IMR-90 (cell line): ENCODE measurements at regions not wholly inside any gene's neighbourhood (a gene's known extent, or its start where the extent isn't known, plus 50 kb on each side); places are given as distances from the start of the nearest gene placed in this dataset.

Experiments
- ATAC-seq: fragments of 200-7000 bp; cut with Tn5 transposase; 2 replicates; pipeline ENCODE4 v1.9.1; 2020; ENCODE audit warnings: low read depth, mild to moderate bottlenecking, moderate library complexity
- BruUV-seq: library from RNA; stranded (reverse); fragments of 400-500 nt; replicated peaks from 2 replicates; lab custom pipeline; 2021; lab: Mats Ljungman, UMichigan
- CTCF ChIA-PET: fragments of 300-600 bp; formaldehyde crosslinking; extraction: SDS; loops from one replicate; lab custom pipeline; 2021; ENCODE audit warnings: antibody characterized with exemption; lab: Yijun Ruan, JAX
- POLR2A ChIA-PET: fragments of 300-600 bp; sonication (Branson Sonifier 250); formaldehyde crosslinking; loops from one replicate; lab custom pipeline; 2022; ENCODE audit warnings: antibody characterized with exemption; ENCODE audit not compliant: unreplicated experiment; lab: Charles Lee
- DNase-seq: peaks from one replicate; pipeline ENCODE4 v3.0.0; 2013
- H2AFZ ChIP-seq: replicated peaks from 2 replicates; pipeline ENCODE3; 2013; ENCODE audit warnings: low read length, mild to moderate bottlenecking; ENCODE audit not compliant: poor library complexity
- H2AK5ac ChIP-seq: 2 replicates; pipeline ENCODE4 v1.6.1; 2013; ENCODE audit warnings: low read depth, low read length, inconsistent platforms
- H2AK9ac ChIP-seq: replicated peaks from 2 replicates; pipeline ENCODE3; 2013; ENCODE audit warnings: mild to moderate bottlenecking, low read depth, low read length, moderate library complexity; ENCODE audit not compliant: poor library complexity
- H2BK120ac ChIP-seq: 2 replicates; pipeline ENCODE4 v1.6.1; 2013; ENCODE audit warnings: low read depth, low read length, inconsistent platforms
- H2BK15ac ChIP-seq: 3 replicates; pipeline ENCODE4 v1.6.1; 2013; ENCODE audit warnings: low read depth, low read length, inconsistent platforms
- H2BK20ac ChIP-seq: 2 replicates; pipeline ENCODE4 v1.6.1; 2013; ENCODE audit warnings: low read depth, mild to moderate bottlenecking, inconsistent platforms, low read length, moderate library complexity
- H2BK5ac ChIP-seq: 2 replicates; pipeline ENCODE4 v1.6.1; 2013; ENCODE audit warnings: mild to moderate bottlenecking, low read depth, low read length, inconsistent platforms; ENCODE audit not compliant: poor library complexity, severe bottlenecking
- H3K14ac ChIP-seq: replicated peaks from 2 replicates; pipeline ENCODE4 v1.6.1; 2013; ENCODE audit warnings: low read depth, low read length, inconsistent platforms
- H3K18ac ChIP-seq: 2 replicates; pipeline ENCODE4 v1.6.1; 2013; ENCODE audit warnings: low read depth, low read length, control low read depth
- H3K23ac ChIP-seq: 2 replicates; pipeline ENCODE4 v1.6.1; 2013; ENCODE audit warnings: low read depth, low read length, inconsistent platforms
- H3K27ac ChIP-seq: 2 replicates; pipeline ENCODE4 v1.5.1; 2013; ENCODE audit warnings: mild to moderate bottlenecking, control low read depth, low read length; ENCODE audit not compliant: insufficient read depth
- H3K27me3 ChIP-seq: 2 replicates; pipeline ENCODE4 v1.6.1; 2013; ENCODE audit warnings: low read length; ENCODE audit not compliant: control insufficient read depth, insufficient read depth
- H3K36me3 ChIP-seq: 2 replicates; pipeline ENCODE4 v1.6.1; 2013; ENCODE audit warnings: low read length, mixed read lengths; ENCODE audit not compliant: control insufficient read depth, insufficient read depth
- H3K4ac ChIP-seq: 2 replicates; pipeline ENCODE4 v1.6.1; 2013; ENCODE audit warnings: low read depth, low read length, inconsistent platforms
- H3K4me1 ChIP-seq: 2 replicates; pipeline ENCODE4 v1.6.1; 2013; ENCODE audit warnings: low read length, mixed read lengths; ENCODE audit not compliant: control insufficient read depth, insufficient read depth
- H3K4me2 ChIP-seq: 2 replicates; pipeline ENCODE4 v1.6.1; 2013; ENCODE audit warnings: low read depth, mild to moderate bottlenecking, control low read depth, low read length, moderate library complexity
- H3K4me3 ChIP-seq: 2 replicates; pipeline ENCODE4 v1.5.1; 2013; ENCODE audit warnings: low read depth, mild to moderate bottlenecking, control low read depth, low read length, moderate library complexity; ENCODE audit not compliant: insufficient read depth
- H3K56ac ChIP-seq: 2 replicates; pipeline ENCODE4 v1.6.1; 2013; ENCODE audit warnings: low read length, inconsistent platforms; ENCODE audit not compliant: insufficient read depth; ENCODE audit errors: extremely low read depth
- H3K79me1 ChIP-seq, 2 experiments: 2 replicates each; pipeline ENCODE4 v1.6.1; 2013; ENCODE audit warnings: low read length in 2 of 2, inconsistent platforms in 1 of 2, low read depth in 1 of 2
- H3K9ac ChIP-seq: 2 replicates; pipeline ENCODE4 v1.6.1; 2013; ENCODE audit warnings: low read depth, low read length, control low read depth
- H3K9me1 ChIP-seq: 2 replicates; pipeline ENCODE4 v1.6.1; 2013; ENCODE audit warnings: low read length, inconsistent platforms; ENCODE audit not compliant: insufficient read depth
- H3K9me3 ChIP-seq: 2 replicates; pipeline ENCODE4 v1.6.1; 2013; ENCODE audit warnings: low read length; ENCODE audit not compliant: control insufficient read depth, insufficient read depth
- H4K20me1 ChIP-seq: 2 replicates; pipeline ENCODE4 v1.6.1; 2013; ENCODE audit warnings: low read length, inconsistent platforms; ENCODE audit not compliant: insufficient read depth
- H4K5ac ChIP-seq: 2 replicates; pipeline ENCODE4 v1.6.1; 2013; ENCODE audit warnings: mild to moderate bottlenecking, low read depth, low read length, control low read depth
- H4K8ac ChIP-seq, 2 experiments: 2 replicates each; pipeline ENCODE4 v1.6.1; 2013; ENCODE audit warnings: low read depth in 2 of 2, low read length in 2 of 2, control low read depth in 1 of 2, inconsistent platforms in 1 of 2
- H4K91ac ChIP-seq: 2 replicates; pipeline ENCODE4 v1.6.1; 2013; ENCODE audit warnings: low read depth, low read length, inconsistent platforms; ENCODE audit not compliant: insufficient read depth
- BHLHE40 ChIP-seq: fragments of 150-350 bp; IDR thresholded peaks from 2 replicates; pipeline ENCODE4 v1.6.1; 2016; ENCODE audit warnings: mild to moderate bottlenecking, low read depth, low read length
- CHD1 ChIP-seq: IDR thresholded peaks from 2 replicates; pipeline ENCODE4 v1.6.1; 2012; ENCODE audit warnings: low read depth, low read length, improper control_type of control experiment
- FOS ChIP-seq: fragments of 150-350 bp; IDR thresholded peaks from 2 replicates; pipeline ENCODE4 v1.6.1; 2016; ENCODE audit warnings: low read depth, low read length
- MAZ ChIP-seq: IDR thresholded peaks from 2 replicates; pipeline ENCODE4 v1.6.1; 2012; ENCODE audit warnings: low read depth, mild to moderate bottlenecking, low read length, improper control_type of control experiment, moderate library complexity, borderline replicate concordance
- MXI1 ChIP-seq: IDR thresholded peaks from 2 replicates; pipeline ENCODE4 v1.6.1; 2012; ENCODE audit warnings: low read depth, mild to moderate bottlenecking, low read length, moderate library complexity, borderline replicate concordance
- NFE2L2 ChIP-seq: fragments of 150-350 bp; IDR thresholded peaks from 2 replicates; pipeline ENCODE4 v1.6.1; 2016; ENCODE audit warnings: low read depth, mild to moderate bottlenecking, low read length
- POLR2A ChIP-seq: IDR thresholded peaks from 2 replicates; pipeline ENCODE4 v1.6.1; 2012; ENCODE audit warnings: mild to moderate bottlenecking, low read depth, low read length
- SMC3 ChIP-seq: fragments of 150-350 bp; IDR thresholded peaks from 2 replicates; pipeline ENCODE4 v1.6.1; 2016; ENCODE audit warnings: low read depth, mild to moderate bottlenecking, antibody characterized with exemption, low read length, moderate library complexity
- dilution Hi-C: fragments of 300-500 bp; cut with HindIII; formaldehyde crosslinking; loops from one replicate; pipeline ENCODE4 v1.14.3; 2018; ENCODE audit warnings: low sequenced_read_pairs; ENCODE audit not compliant: unreplicated experiment
- in situ Hi-C: fragments of 300-500 bp; cut with MboI; formaldehyde crosslinking; loops from 3 replicates; pipeline ENCODE4 v1.14.3; 2019; ENCODE audit warnings: low sequenced_read_pairs, inconsistent platforms, mixed read lengths
- intact Hi-C: fragments of 100-400 bp; cut with micrococcal nuclease; formaldehyde crosslinking; loops from 2 replicates; pipeline ENCODE4 v1.10.0; 2022

DNA sequence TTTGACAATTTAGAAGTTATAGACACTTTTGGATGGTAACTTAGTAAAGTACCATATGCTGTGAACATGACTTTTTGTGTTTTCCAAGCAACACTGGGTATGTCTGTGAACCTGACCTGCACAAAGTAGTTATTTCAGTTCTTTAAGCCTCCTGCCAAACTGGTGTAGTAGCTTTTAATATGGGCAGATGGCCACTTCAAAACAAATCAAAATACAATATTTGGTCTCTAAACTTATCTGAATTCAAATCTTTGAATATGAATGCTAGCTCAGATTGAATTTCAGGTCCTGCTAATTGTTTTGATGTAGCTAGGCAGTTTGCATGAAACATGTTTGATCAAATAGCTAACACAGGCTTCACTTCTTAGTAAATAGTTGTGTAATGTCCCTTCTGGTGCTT lies 1176.7 kb upstream of the CDH9 start:
- H3K27ac ChIP-seq, result no peak overlapping the region
- H2AK9ac ChIP-seq, result no peak overlapping the region
- ChIA-PET CTCF (no interaction called here), POLR2A (no interaction called here)
- no peak overlapping the region for H2BK120ac ChIP-seq
- no peaks in the 10 kb centered on the region for H3K4me1 ChIP-seq
- in situ Hi-C loops (no loop called here), dilution Hi-C loops (no loop called here), intact Hi-C loops (no loop called here)
- no peak overlapping the region for H3K56ac ChIP-seq
- H4K8ac ChIP-seq, result no peak overlapping the region
- no TSS peak for BruUV-seq
- H3K9me3 ChIP-seq, result peaks cover 11% of the 10 kb centered on the region
- no peak overlapping the region for H3K4me3 ChIP-seq
- H3K9me1 ChIP-seq, result no peaks in the 10 kb centered on the region
- H2AK5ac ChIP-seq, result no peak overlapping the region
- H3K79me1 ChIP-seq, result no peaks in the 10 kb centered on the region
- no peaks in the 10 kb centered on the region for H4K20me1 ChIP-seq
- H2BK20ac ChIP-seq, result no peak overlapping the region
- H3K36me3 ChIP-seq, result no peaks in the 10 kb centered on the region
- no peak overlapping the region for H3K9ac ChIP-seq
- no peak overlapping the region for H3K14ac ChIP-seq
- no peaks in the 10 kb centered on the region for H3K27me3 ChIP-seq
- DNase-seq (no peak), ATAC-seq (no peak)
- H2AFZ ChIP-seq, result no peak overlapping the region
- H4K5ac ChIP-seq, result no peak overlapping the region
- no peak overlapping the region for H3K4ac ChIP-seq
- no peak overlapping the region for H3K4me2 ChIP-seq
- no peak overlapping the region for H4K91ac ChIP-seq
- no peak overlapping the region for H3K18ac ChIP-seq
- H2BK15ac ChIP-seq, result no peak overlapping the region
- TF ChIP-seq MXI1 (no peak), BHLHE40 (no peak), CHD1 (no peak), MAZ (no peak), NFE2L2 (no peak), FOS (no peak), SMC3 (no peak), POLR2A (no peak)
- H3K23ac ChIP-seq, result no peak overlapping the region
- H2BK5ac ChIP-seq, result no peak overlapping the region
